ENCODE measurements at regions not wholly inside any gene's neighbourhood (a gene's known extent, or its start where the extent isn't known, plus 50 kb on each side); places are given as distances from the start of the nearest gene placed in this dataset.
A peak's percentile ranks its signal among the peaks of the same experiment; 100 is the strongest.
"Not testable (repeated sequence)": the region's sequence is repeated elsewhere in the genome, so short reads cannot be mapped to it uniquely, and the experiment has no call there.

- no peak for DNase-seq
Observed at GRCh38 chr2:8246137-8246536, 435.7 kb upstream of the ID2 start.

- DNase-seq = no peak
Observed at GRCh38 chr2:8247905-8248622, 433.8 kb upstream of the ID2 start.

GRCh38 chr2:8248623-8248957 is 433.3 kb upstream of the ID2 start:
- no peak for DNase-seq

GRCh38 chr2:8249141-8249540 is 432.7 kb upstream of the ID2 start:
- peak in 6 of 14 donors; percentile 4 to 40 (median 28) for DNase-seq

GRCh38 chr2:8249769-8250168 is 432.1 kb upstream of the ID2 start:
- no peak for DNase-seq

- not testable (repeated sequence) for DNase-seq
Observed at GRCh38 chr2:8250290-8250689, 431.6 kb upstream of the ID2 start.

GRCh38 chr2:8251291-8251690 is 430.6 kb upstream of the ID2 start:
- DNase-seq = no peak

- no peak for DNase-seq
Observed at GRCh38 chr2:8251856-8252255, 430.0 kb upstream of the ID2 start.

GRCh38 chr2:8252997-8253694 is 428.7 kb upstream of the ID2 start:
- DNase-seq = no peak

- no peak for DNase-seq
Observed at GRCh38 chr2:8253781-8254180, 428.1 kb upstream of the ID2 start.

- DNase-seq = not testable (repeated sequence)
Observed at GRCh38 chr2:8254214-8254613, 427.6 kb upstream of the ID2 start.

GRCh38 chr2:8254791-8255447 is 426.9 kb upstream of the ID2 start:
- DNase-seq = no peak

- no peak for DNase-seq
Observed at GRCh38 chr2:8255448-8255800, 426.4 kb upstream of the ID2 start.

- no peak for DNase-seq
Observed at GRCh38 chr2:8256905-8257304, 425.0 kb upstream of the ID2 start.

GRCh38 chr2:8257502-8257901 is 424.4 kb upstream of the ID2 start:
- DNase-seq = no peak

- DNase-seq = no peak
Observed at GRCh38 chr2:8258406-8258805, 423.4 kb upstream of the ID2 start.

- peak in 6 of 14 donors; percentile 4 to 39 (median 18) for DNase-seq
Observed at GRCh38 chr2:8259106-8259840, 422.6 kb upstream of the ID2 start.

- DNase-seq = no peak
Observed at GRCh38 chr2:8259841-8260178, 422.0 kb upstream of the ID2 start.

- DNase-seq = no peak
Observed at GRCh38 chr2:8260213-8260612, 421.6 kb upstream of the ID2 start.

GRCh38 chr2:8263901-8264300 is 418.0 kb upstream of the ID2 start:
- no peak for DNase-seq

GRCh38 chr2:8264981-8265380 is 416.9 kb upstream of the ID2 start:
- no peak for DNase-seq

GRCh38 chr2:8265476-8266226 is 416.2 kb upstream of the ID2 start:
- no peak for DNase-seq

- no peak for DNase-seq
Observed at GRCh38 chr2:8266563-8266962, 415.3 kb upstream of the ID2 start.
